NOMO-1 treated with DMSO at 0.1 percent for 48 hours (cell line): ENCODE measurements at regions not wholly inside any gene's neighbourhood (a gene's known extent, or its start where the extent isn't known, plus 50 kb on each side); places are given as distances from the start of the nearest gene placed in this dataset.
"Not testable (repeated sequence)": the region's sequence is repeated elsewhere in the genome, so short reads cannot be mapped to it uniquely, and the experiment has no call there.

ENCODE experiments used
- DNase-seq: peaks from one replicate; lab custom pipeline; 2025; ENCODE audit not compliant: unreplicated experiment; lab: John Stamatoyannopoulos, UW

DNA sequence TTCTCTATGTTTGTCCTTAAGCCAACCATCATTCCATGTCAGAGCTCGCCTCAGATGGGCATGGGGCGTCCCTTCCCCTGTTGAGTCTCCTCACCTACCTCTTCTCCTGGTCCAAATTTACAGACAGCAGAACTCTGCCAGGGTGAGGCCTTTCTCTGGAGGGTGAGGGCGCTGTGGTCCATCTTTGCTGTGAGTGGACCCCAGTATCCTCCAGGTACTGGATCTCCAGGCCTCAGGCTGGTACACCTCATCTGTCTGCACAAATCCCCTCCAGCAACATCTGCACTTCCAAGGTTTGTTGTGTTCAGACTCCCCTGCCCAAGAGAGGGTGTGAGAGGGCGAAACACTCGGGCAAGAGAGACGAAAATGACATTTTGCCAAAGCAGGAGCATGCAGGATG, 63.9 kb upstream of the EDAR start:
- DNase-seq = no peak

- no peak for DNase-seq
These were observed 60.0 kb upstream of the EDAR start for GRCh38 chr2:109049022-109049421.

- DNase-seq = no peak
These were observed 59.1 kb upstream of the EDAR start for GRCh38 chr2:109048163-109048562.

DNA sequence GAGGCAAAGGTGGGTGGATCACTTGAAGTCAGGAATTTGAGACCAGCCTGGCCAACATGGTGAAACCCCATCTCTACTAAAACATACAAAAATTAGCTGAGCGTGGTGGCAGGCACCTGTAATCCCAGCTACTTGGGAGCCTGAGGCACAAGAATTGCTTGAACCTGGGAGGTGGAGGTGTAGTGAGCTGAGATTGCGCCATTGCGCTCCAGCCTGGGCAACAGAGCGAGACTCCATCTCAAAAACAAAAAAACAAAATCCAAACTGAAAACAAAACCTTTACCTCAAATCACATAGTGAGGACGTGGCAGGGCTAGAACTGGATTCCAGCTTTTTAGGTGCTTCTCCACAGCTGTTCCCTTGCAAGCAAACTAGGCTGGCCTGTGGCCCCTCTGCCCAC, 58.5 kb upstream of the EDAR start:
- DNase-seq = not testable (repeated sequence)

GRCh38 chr2:109046925-109047508, 58.0 kb upstream of the EDAR start:
- DNase-seq = peak; percentile 32

DNA sequence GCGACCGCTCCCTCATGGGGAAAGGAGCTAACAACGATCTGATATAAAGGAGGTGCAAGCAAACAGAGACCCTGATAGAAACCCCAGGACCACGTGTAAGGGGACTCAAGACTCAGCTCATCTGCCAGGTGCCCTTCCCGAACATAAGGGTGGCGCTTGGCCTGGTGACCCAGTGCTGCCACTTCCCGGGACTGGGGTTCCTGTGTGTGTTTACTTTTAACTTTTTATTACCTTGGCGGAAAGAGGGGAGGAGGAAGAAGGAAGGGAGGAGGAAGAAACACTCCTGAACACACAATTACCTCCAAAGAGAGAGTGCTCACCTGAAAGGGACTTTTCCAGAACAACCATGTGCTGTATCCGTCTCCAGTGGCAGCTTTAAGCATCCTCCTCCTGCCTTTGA, 56.5 kb upstream of the EDAR start:
- DNase-seq = no peak

GRCh38 chr2:109038992-109039391, 50.0 kb upstream of the EDAR start:
- DNase-seq = no peak
